ENCODE measurements at regions not wholly inside any gene's neighbourhood (a gene's known extent, or its start where the extent isn't known, plus 50 kb on each side); places are given as distances from the start of the nearest gene placed in this dataset.

GRCh38 chr12:59027199-59027598, 106.9 kb upstream of the LRIG3 start:
- TF ChIP-seq, protein P1, sequence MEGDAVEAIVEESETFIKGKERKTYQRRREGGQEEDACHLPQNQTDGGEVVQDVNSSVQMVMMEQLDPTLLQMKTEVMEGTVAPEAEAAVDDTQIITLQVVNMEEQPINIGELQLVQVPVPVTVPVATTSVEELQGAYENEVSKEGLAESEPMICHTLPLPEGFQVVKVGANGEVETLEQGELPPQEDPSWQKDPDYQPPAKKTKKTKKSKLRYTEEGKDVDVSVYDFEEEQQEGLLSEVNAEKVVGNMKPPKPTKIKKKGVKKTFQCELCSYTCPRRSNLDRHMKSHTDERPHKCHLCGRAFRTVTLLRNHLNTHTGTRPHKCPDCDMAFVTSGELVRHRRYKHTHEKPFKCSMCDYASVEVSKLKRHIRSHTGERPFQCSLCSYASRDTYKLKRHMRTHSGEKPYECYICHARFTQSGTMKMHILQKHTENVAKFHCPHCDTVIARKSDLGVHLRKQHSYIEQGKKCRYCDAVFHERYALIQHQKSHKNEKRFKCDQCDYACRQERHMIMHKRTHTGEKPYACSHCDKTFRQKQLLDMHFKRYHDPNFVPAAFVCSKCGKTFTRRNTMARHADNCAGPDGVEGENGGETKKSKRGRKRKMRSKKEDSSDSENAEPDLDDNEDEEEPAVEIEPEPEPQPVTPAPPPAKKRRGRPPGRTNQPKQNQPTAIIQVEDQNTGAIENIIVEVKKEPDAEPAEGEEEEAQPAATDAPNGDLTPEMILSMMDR (conservative IDR thresholded peaks at IDR 0.05; ENCODE audit: low read length), result no peak
- no peak for TF ChIP-seq EZH2phosphoT487 (IDR thresholded peaks at IDR 0.05; ENCODE audit: borderline replicate concordance, low read depth, low read length)
